GM19395 (cell line): ENCODE measurements at regions not wholly inside any gene's neighbourhood (a gene's known extent, or its start where the extent isn't known, plus 50 kb on each side); places are given as distances from the start of the nearest gene placed in this dataset.
"Not testable (repeated sequence)": the region's sequence is repeated elsewhere in the genome, so short reads cannot be mapped to it uniquely, and the experiment has no call there.

ENCODE experiments used
- ATAC-seq: cut with Tn5 transposase; IDR thresholded peaks from one replicate; pipeline ENCODE4 v1.9.1; 2021; ENCODE audit warnings: mild to moderate bottlenecking, moderate library complexity; ENCODE audit not compliant: unreplicated experiment

- no peak for ATAC-seq
These were observed 83.3 kb upstream of the ZNF217 start for GRCh38 chr20:53676987-53677386.

GRCh38 chr20:53676519-53676822 lies 82.8 kb upstream of the ZNF217 start:
- no peak for ATAC-seq

- ATAC-seq, result no peak
These were observed 79.0 kb upstream of the ZNF217 start for GRCh38 chr20:53672484-53673129.

GRCh38 chr20:53671370-53671769 lies 77.7 kb upstream of the ZNF217 start:
- no peak for ATAC-seq

GRCh38 chr20:53669517-53670313 lies 76.1 kb upstream of the ZNF217 start:
- ATAC-seq, result not testable (repeated sequence)

GRCh38 chr20:53668992-53669391 lies 75.4 kb upstream of the ZNF217 start:
- ATAC-seq, result no peak

- no peak for ATAC-seq
These were observed 72.5 kb upstream of the ZNF217 start for GRCh38 chr20:53666144-53666543.

GRCh38 chr20:53664121-53664520 lies 70.5 kb upstream of the ZNF217 start:
- no peak for ATAC-seq

- ATAC-seq, result not testable (repeated sequence)
These were observed 69.9 kb upstream of the ZNF217 start for GRCh38 chr20:53663521-53663920.

GRCh38 chr20:53662595-53662994 lies 69.0 kb upstream of the ZNF217 start:
- no peak for ATAC-seq

- ATAC-seq, result peak; percentile 48
These were observed 67.3 kb upstream of the ZNF217 start for GRCh38 chr20:53660947-53661381.

GRCh38 chr20:53660078-53660909 lies 66.7 kb upstream of the ZNF217 start:
- peak; percentile 27 for ATAC-seq

GRCh38 chr20:53658973-53659372 lies 65.3 kb upstream of the ZNF217 start:
- no peak for ATAC-seq

- no peak for ATAC-seq
These were observed 64.7 kb upstream of the ZNF217 start for GRCh38 chr20:53658322-53658721.

- no peak for ATAC-seq
These were observed 64.1 kb upstream of the ZNF217 start for GRCh38 chr20:53657732-53658131.

- ATAC-seq, result no peak
These were observed 63.6 kb upstream of the ZNF217 start for GRCh38 chr20:53657279-53657678.

GRCh38 chr20:53656293-53657202 lies 62.9 kb upstream of the ZNF217 start:
- ATAC-seq, result no peak

GRCh38 chr20:53655625-53656292 lies 62.1 kb upstream of the ZNF217 start:
- ATAC-seq, result no peak

GRCh38 chr20:53654932-53655624 lies 61.4 kb upstream of the ZNF217 start:
- ATAC-seq, result no peak
